GM12878 (cell line): ENCODE measurements at regions not wholly inside any gene's neighbourhood (a gene's known extent, or its start where the extent isn't known, plus 50 kb on each side); places are given as distances from the start of the nearest gene placed in this dataset.
A peak's percentile ranks its signal among the peaks of the same experiment; 100 is the strongest.

Experiments
- BHLHE40 ChIP-seq, 2 experiments: fragments of 450-650 bp in 1 of 2; IDR thresholded peaks; 2 replicates each; pipeline ENCODE4 v1.6.1; 2011 to 2017; ENCODE audit warnings: low read depth in 2 of 2, borderline replicate concordance in 1 of 2, improper control_type of control experiment in 1 of 2, low read length in 1 of 2, mild to moderate bottlenecking in 1 of 2
- CBFB ChIP-seq: IDR thresholded peaks from 2 replicates; pipeline ENCODE4 v1.6.1; 2016; ENCODE audit warnings: antibody characterized with exemption, low read depth
- KAT2A ChIP-seq: conservative IDR thresholded peaks from 2 replicates; pipeline ENCODE4 v1.6.1; 2011; ENCODE audit warnings: low read depth, low read length; ENCODE audit not compliant: control insufficient read depth
- MEF2A ChIP-seq: IDR thresholded peaks from 2 replicates; pipeline ENCODE4 v1.6.1; 2011; ENCODE audit warnings: low read depth, mild to moderate bottlenecking, low read length, moderate library complexity; ENCODE audit not compliant: insufficient read depth
- NRF1 ChIP-seq: conservative IDR thresholded peaks from 2 replicates; pipeline ENCODE4 v1.6.1; 2011; ENCODE audit warnings: mild to moderate bottlenecking, low read depth, low read length, improper control_type of control experiment
- POLR2AphosphoS5 ChIP-seq: IDR thresholded peaks from 2 replicates; pipeline ENCODE4 v1.6.1; 2011; ENCODE audit warnings: mild to moderate bottlenecking, low read length, inconsistent platforms
- SMC3 ChIP-seq: IDR thresholded peaks from 2 replicates; pipeline ENCODE4 v1.6.1; 2011; ENCODE audit warnings: low read length, improper control_type of control experiment, borderline replicate concordance
- SRF ChIP-seq, 2 experiments: IDR thresholded peaks; 2 replicates each; pipeline ENCODE4 v1.6.1; 2011; ENCODE audit warnings: low read depth in 2 of 2, low read length in 2 of 2, mild to moderate bottlenecking in 1 of 2, moderate library complexity in 1 of 2
- SUPT20H ChIP-seq: IDR thresholded peaks from 2 replicates; pipeline ENCODE4 v1.6.1; 2011; ENCODE audit warnings: low read depth, mild to moderate bottlenecking, low read length, moderate library complexity, borderline replicate concordance; ENCODE audit not compliant: control insufficient read depth
- TF ChIP-seq, protein P1 (sequence below): fragments of 450-650 bp; IDR thresholded peaks from 2 replicates; pipeline ENCODE4 v1.6.1; 2014; ENCODE audit warnings: mild to moderate bottlenecking
- TF ChIP-seq, protein P2 (sequence below): fragments of 450-650 bp; IDR thresholded peaks from 2 replicates; pipeline ENCODE4 v1.6.1; 2018; ENCODE audit warnings: borderline replicate concordance, mild to moderate bottlenecking; ENCODE audit not compliant: partially characterized antibody
- TF ChIP-seq, protein P3 (sequence below): fragments of 450-650 bp; IDR thresholded peaks from 2 replicates; pipeline ENCODE4 v1.6.1; 2017; ENCODE audit warnings: mild to moderate bottlenecking, moderate library complexity
- TF ChIP-seq, protein P4 (sequence below): fragments of 450-650 bp; IDR thresholded peaks from 2 replicates; pipeline ENCODE4 v1.6.1; 2017; ENCODE audit warnings: antibody characterized with exemption, mild to moderate bottlenecking, moderate library complexity
- TF ChIP-seq, protein P5 (sequence below): IDR thresholded peaks from 2 replicates; pipeline ENCODE4 v1.6.1; 2012; ENCODE audit warnings: low read depth, low read length, improper control_type of control experiment

DNA sequence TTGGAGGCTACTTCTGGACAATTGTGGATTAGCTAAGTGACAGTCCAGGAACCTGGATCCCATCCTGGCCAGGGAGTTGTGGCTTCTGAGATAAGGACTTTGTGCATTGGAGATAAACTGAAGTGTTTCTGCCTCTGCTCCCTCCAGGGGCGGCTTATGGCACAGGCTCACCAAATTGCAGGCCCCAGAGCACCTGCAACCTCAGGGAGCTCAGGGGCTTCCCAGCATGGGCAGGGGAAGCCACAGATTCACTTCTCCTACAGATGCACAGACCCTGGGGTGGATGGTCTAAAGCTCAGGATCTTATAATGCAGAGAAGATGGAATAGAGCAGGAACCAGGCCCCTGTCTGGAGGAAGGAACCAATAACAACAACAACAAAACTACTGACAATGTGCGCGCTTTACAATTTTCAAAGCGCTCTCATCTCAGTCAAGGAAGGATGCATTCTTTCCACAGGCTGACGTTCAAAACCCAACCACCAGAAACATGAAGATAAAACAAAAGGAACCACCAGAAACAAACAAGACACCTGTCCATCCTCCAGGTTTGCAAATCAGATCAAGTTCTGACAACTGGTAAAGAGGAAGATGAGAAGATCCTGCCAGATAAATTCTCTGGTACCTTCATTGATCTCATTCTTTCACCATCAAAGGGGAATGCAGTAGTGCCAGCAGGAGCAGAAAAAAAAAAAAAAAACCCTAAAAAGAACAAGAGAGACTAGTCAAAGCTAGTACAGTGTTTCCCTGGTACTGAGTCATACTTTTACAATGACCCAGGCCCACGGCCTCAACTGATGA is 121.0 kb upstream of the IRF2BP2 start (continued):
- no peak for TF ChIP-seq NRF1
- peak in 1 of 2 experiments; percentile 59; a peak in 1 of 4 replicates for TF ChIP-seq SRF (IDR thresholded peaks at IDR 0.05; ENCODE audit: low read depth in 2 of 2, low read length in 2 of 2)
- TF ChIP-seq SMC3 = peak; percentile 25; the same call in 1 of the 2 replicates
- TF ChIP-seq CBFB = peak; percentile 57; the same call in 1 of the 2 replicates
- TF ChIP-seq, protein P1, sequence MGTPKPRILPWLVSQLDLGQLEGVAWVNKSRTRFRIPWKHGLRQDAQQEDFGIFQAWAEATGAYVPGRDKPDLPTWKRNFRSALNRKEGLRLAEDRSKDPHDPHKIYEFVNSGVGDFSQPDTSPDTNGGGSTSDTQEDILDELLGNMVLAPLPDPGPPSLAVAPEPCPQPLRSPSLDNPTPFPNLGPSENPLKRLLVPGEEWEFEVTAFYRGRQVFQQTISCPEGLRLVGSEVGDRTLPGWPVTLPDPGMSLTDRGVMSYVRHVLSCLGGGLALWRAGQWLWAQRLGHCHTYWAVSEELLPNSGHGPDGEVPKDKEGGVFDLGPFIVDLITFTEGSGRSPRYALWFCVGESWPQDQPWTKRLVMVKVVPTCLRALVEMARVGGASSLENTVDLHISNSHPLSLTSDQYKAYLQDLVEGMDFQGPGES = no peak
- TF ChIP-seq, protein P2, sequence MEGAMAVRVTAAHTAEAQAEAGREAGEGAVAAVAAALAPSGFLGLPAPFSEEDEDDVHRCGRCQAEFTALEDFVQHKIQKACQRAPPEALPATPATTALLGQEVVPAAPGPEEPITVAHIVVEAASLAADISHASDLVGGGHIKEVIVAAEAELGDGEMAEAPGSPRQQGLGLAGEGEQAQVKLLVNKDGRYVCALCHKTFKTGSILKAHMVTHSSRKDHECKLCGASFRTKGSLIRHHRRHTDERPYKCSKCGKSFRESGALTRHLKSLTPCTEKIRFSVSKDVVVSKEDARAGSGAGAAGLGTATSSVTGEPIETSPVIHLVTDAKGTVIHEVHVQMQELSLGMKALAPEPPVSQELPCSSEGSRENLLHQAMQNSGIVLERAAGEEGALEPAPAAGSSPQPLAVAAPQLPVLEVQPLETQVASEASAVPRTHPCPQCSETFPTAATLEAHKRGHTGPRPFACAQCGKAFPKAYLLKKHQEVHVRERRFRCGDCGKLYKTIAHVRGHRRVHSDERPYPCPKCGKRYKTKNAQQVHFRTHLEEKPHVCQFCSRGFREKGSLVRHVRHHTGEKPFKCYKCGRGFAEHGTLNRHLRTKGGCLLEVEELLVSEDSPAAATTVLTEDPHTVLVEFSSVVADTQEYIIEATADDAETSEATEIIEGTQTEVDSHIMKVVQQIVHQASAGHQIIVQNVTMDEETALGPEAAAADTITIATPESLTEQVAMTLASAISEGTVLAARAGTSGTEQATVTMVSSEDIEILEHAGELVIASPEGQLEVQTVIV = no peak
- TF ChIP-seq, protein P3, sequence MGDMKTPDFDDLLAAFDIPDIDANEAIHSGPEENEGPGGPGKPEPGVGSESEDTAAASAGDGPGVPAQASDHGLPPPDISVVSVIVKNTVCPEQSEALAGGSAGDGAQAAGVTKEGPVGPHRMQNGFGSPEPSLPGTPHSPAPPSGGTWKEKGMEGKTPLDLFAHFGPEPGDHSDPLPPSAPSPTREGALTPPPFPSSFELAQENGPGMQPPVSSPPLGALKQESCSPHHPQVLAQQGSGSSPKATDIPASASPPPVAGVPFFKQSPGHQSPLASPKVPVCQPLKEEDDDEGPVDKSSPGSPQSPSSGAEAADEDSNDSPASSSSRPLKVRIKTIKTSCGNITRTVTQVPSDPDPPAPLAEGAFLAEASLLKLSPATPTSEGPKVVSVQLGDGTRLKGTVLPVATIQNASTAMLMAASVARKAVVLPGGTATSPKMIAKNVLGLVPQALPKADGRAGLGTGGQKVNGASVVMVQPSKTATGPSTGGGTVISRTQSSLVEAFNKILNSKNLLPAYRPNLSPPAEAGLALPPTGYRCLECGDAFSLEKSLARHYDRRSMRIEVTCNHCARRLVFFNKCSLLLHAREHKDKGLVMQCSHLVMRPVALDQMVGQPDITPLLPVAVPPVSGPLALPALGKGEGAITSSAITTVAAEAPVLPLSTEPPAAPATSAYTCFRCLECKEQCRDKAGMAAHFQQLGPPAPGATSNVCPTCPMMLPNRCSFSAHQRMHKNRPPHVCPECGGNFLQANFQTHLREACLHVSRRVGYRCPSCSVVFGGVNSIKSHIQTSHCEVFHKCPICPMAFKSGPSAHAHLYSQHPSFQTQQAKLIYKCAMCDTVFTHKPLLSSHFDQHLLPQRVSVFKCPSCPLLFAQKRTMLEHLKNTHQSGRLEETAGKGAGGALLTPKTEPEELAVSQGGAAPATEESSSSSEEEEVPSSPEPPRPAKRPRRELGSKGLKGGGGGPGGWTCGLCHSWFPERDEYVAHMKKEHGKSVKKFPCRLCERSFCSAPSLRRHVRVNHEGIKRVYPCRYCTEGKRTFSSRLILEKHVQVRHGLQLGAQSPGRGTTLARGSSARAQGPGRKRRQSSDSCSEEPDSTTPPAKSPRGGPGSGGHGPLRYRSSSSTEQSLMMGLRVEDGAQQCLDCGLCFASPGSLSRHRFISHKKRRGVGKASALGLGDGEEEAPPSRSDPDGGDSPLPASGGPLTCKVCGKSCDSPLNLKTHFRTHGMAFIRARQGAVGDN = no peak
- TF ChIP-seq, protein P4, sequence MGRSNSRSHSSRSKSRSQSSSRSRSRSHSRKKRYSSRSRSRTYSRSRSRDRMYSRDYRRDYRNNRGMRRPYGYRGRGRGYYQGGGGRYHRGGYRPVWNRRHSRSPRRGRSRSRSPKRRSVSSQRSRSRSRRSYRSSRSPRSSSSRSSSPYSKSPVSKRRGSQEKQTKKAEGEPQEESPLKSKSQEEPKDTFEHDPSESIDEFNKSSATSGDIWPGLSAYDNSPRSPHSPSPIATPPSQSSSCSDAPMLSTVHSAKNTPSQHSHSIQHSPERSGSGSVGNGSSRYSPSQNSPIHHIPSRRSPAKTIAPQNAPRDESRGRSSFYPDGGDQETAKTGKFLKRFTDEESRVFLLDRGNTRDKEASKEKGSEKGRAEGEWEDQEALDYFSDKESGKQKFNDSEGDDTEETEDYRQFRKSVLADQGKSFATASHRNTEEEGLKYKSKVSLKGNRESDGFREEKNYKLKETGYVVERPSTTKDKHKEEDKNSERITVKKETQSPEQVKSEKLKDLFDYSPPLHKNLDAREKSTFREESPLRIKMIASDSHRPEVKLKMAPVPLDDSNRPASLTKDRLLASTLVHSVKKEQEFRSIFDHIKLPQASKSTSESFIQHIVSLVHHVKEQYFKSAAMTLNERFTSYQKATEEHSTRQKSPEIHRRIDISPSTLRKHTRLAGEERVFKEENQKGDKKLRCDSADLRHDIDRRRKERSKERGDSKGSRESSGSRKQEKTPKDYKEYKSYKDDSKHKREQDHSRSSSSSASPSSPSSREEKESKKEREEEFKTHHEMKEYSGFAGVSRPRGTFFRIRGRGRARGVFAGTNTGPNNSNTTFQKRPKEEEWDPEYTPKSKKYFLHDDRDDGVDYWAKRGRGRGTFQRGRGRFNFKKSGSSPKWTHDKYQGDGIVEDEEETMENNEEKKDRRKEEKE = no peak
- TF ChIP-seq KAT2A = no peak
- TF ChIP-seq BHLHE40 (IDR thresholded peaks at IDR 0.05; ENCODE audit: borderline replicate concordance in 1 of 2, low read depth in 2 of 2, low read length in 1 of 2) = no peak
- TF ChIP-seq, protein P5, sequence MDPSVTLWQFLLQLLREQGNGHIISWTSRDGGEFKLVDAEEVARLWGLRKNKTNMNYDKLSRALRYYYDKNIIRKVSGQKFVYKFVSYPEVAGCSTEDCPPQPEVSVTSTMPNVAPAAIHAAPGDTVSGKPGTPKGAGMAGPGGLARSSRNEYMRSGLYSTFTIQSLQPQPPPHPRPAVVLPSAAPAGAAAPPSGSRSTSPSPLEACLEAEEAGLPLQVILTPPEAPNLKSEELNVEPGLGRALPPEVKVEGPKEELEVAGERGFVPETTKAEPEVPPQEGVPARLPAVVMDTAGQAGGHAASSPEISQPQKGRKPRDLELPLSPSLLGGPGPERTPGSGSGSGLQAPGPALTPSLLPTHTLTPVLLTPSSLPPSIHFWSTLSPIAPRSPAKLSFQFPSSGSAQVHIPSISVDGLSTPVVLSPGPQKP = no peak
- TF ChIP-seq POLR2AphosphoS5 = peak; percentile 34; the same call in 1 of the 2 replicates
- no peak for TF ChIP-seq SUPT20H
- no peak for TF ChIP-seq MEF2A
